Epithelial cell of esophagus (primary cell): ENCODE measurements at regions not wholly inside any gene's neighbourhood (a gene's known extent, or its start where the extent isn't known, plus 50 kb on each side); places are given as distances from the start of the nearest gene placed in this dataset.

ENCODE experiments used
- DNase-seq: peaks from one replicate; pipeline ENCODE4 v3.0.0; 2010; ENCODE audit warnings: low read depth
- H3K4me3 ChIP-seq: 2 replicates; pipeline ENCODE4 v1.5.1; 2011; ENCODE audit warnings: mild to moderate bottlenecking, low read length, control low read depth
- CTCF ChIP-seq: IDR thresholded peaks from 2 replicates; pipeline ENCODE4 v1.5.1; 2011; ENCODE audit warnings: low read depth, mild to moderate bottlenecking, low read length, control low read depth, inconsistent platforms; ENCODE audit not compliant: insufficient read depth; ENCODE audit errors: missing control alignments

GRCh38 chr3:139793408-139793807 lies 115.6 kb upstream of the NMNAT3 start:
- TF ChIP-seq CTCF: no peak
- DNase-seq: no peak
- H3K4me3 ChIP-seq: no peak overlapping the region

- TF ChIP-seq CTCF: no peak
- DNase-seq: no peak
- H3K4me3 ChIP-seq: no peak overlapping the region
Measured at GRCh38 chr3:139780593-139780992, 102.8 kb upstream of the NMNAT3 start.

GRCh38 chr3:139778682-139779233 lies 101.0 kb upstream of the NMNAT3 start:
- H3K4me3 ChIP-seq: no peak overlapping the region
- no peak for TF ChIP-seq CTCF
- DNase-seq: no peak

- no peak for TF ChIP-seq CTCF
- no peak overlapping the region for H3K4me3 ChIP-seq
- DNase-seq: peak; percentile 4
Measured at GRCh38 chr3:139774560-139775302, 97.0 kb upstream of the NMNAT3 start.

GRCh38 chr3:139772539-139773500 lies 95.0 kb upstream of the NMNAT3 start:
- no peak overlapping the region for H3K4me3 ChIP-seq
- no peak for TF ChIP-seq CTCF
- peak; percentile 52 for DNase-seq

GRCh38 chr3:139771331-139771730 lies 93.6 kb upstream of the NMNAT3 start:
- no peak for DNase-seq
- no peak overlapping the region for H3K4me3 ChIP-seq
- TF ChIP-seq CTCF: no peak
